Mesenchymal stem cell (in vitro differentiated cells and primary cell): ENCODE measurements at regions not wholly inside any gene's neighbourhood (a gene's known extent, or its start where the extent isn't known, plus 50 kb on each side); places are given as distances from the start of the nearest gene placed in this dataset.
A peak's percentile ranks its signal among the peaks of the same experiment; 100 is the strongest.

Experiments used
- DNase-seq: peaks from one replicate; pipeline ENCODE4 v3.0.0-alpha.2; 2013
- H2AFZ ChIP-seq: one replicate; pipeline ENCODE4 v1.6.1; 2013; ENCODE audit warnings: low read depth, mild to moderate bottlenecking, control low read depth, inconsistent platforms, low read length, moderate library complexity
- H2AK5ac ChIP-seq: 2 replicates; pipeline ENCODE4 v1.6.1; 2013; ENCODE audit warnings: low read length, moderate library complexity, mild to moderate bottlenecking, inconsistent platforms; ENCODE audit not compliant: severe bottlenecking
- H2BK120ac ChIP-seq: one replicate; pipeline ENCODE4 v1.6.1; 2013; ENCODE audit warnings: low read depth, mild to moderate bottlenecking, inconsistent platforms, low read length, moderate library complexity
- H2BK12ac ChIP-seq, 2 experiments: one replicate each; pipeline ENCODE4 v1.6.1; 2013; ENCODE audit warnings: inconsistent platforms in 2 of 2, low read length in 2 of 2, mild to moderate bottlenecking in 2 of 2, moderate library complexity in 2 of 2, control low read depth in 1 of 2
- H2BK15ac ChIP-seq: one replicate; pipeline ENCODE4 v1.6.1; 2013; ENCODE audit warnings: mild to moderate bottlenecking, low read depth, inconsistent platforms; ENCODE audit not compliant: poor library complexity, severe bottlenecking
- H2BK5ac ChIP-seq: 2 replicates; pipeline ENCODE4 v1.6.1; 2013; ENCODE audit warnings: low read depth, mild to moderate bottlenecking, low read length, control low read depth, inconsistent platforms; ENCODE audit not compliant: poor library complexity, severe bottlenecking
- H3K14ac ChIP-seq, 2 experiments: one replicate each; pipeline ENCODE4 v1.6.1; 2013; ENCODE audit warnings: inconsistent platforms in 2 of 2, low read length in 2 of 2, control low read depth in 1 of 2, mild to moderate bottlenecking in 1 of 2, moderate library complexity in 1 of 2
- H3K18ac ChIP-seq, 2 experiments: one replicate each; pipeline ENCODE4 v1.6.1; 2013; ENCODE audit warnings: inconsistent platforms in 2 of 2, low read length in 2 of 2, control low read depth in 1 of 2, low read depth in 1 of 2, mild to moderate bottlenecking in 1 of 2
- H3K23ac ChIP-seq, 2 experiments: one replicate each; pipeline ENCODE4 v1.6.1; 2013; ENCODE audit warnings: inconsistent platforms in 2 of 2, low read length in 2 of 2, mild to moderate bottlenecking in 2 of 2, moderate library complexity in 2 of 2, control low read depth in 1 of 2
- H3K27ac ChIP-seq: 2 replicates; pipeline ENCODE4 v1.5.1; 2013; ENCODE audit warnings: mild to moderate bottlenecking, moderate library complexity, low read length, control low read depth, inconsistent platforms; ENCODE audit not compliant: poor library complexity, severe bottlenecking
- H3K27me3 ChIP-seq, 2 experiments: 2 replicates each; pipeline versions ENCODE4 v1.6.1 to v1.7.0; 2013; ENCODE audit warnings: low read length in 2 of 2, mild to moderate bottlenecking in 2 of 2, moderate library complexity in 2 of 2, control low read depth in 1 of 2, inconsistent platforms in 1 of 2; ENCODE audit not compliant: control insufficient read depth in 1 of 2, insufficient read depth in 1 of 2
- H3K36me3 ChIP-seq, 2 experiments: 2 replicates each; pipeline versions ENCODE4 v1.6.1 to v1.7.0; 2013; ENCODE audit warnings: low read length in 2 of 2, control low read depth in 1 of 2, inconsistent platforms in 1 of 2, low read depth in 1 of 2, mild to moderate bottlenecking in 1 of 2; ENCODE audit not compliant: insufficient read depth in 2 of 2, control insufficient read depth in 1 of 2
- H3K4ac ChIP-seq, 2 experiments: one replicate each; pipeline ENCODE4 v1.6.1; 2013; ENCODE audit warnings: inconsistent platforms in 2 of 2, low read length in 2 of 2, mild to moderate bottlenecking in 2 of 2, moderate library complexity in 2 of 2, control low read depth in 1 of 2, low read depth in 1 of 2
- H3K4me1 ChIP-seq: 2 replicates; pipeline ENCODE4 v1.6.1; 2013; ENCODE audit warnings: low read depth, low read length, control low read depth; ENCODE audit not compliant: control insufficient read depth, insufficient read depth
- H3K4me2 ChIP-seq: 2 replicates; pipeline ENCODE4 v1.6.1; 2013; ENCODE audit warnings: low read length, mild to moderate bottlenecking, inconsistent platforms; ENCODE audit not compliant: poor library complexity, severe bottlenecking
- H3K4me3 ChIP-seq, 2 experiments: 2 replicates each; pipeline versions ENCODE4 v1.5.1 to v1.7.0; 2013; ENCODE audit warnings: low read length in 2 of 2, mild to moderate bottlenecking in 2 of 2, control low read depth in 1 of 2, low read depth in 1 of 2; ENCODE audit not compliant: insufficient read depth in 1 of 2
- H3K79me1 ChIP-seq: replicated peaks from 2 replicates; pipeline ENCODE4 v1.6.1; 2013; ENCODE audit warnings: mild to moderate bottlenecking, control low read depth, low read length, inconsistent platforms; ENCODE audit not compliant: poor library complexity, severe bottlenecking
- H3K9ac ChIP-seq: 2 replicates; pipeline ENCODE4 v1.7.0; 2013; ENCODE audit warnings: mild to moderate bottlenecking, low read length, moderate library complexity
- H3K9me3 ChIP-seq: 2 replicates; pipeline ENCODE4 v1.7.0; 2013; ENCODE audit warnings: mild to moderate bottlenecking, low read length; ENCODE audit not compliant: control insufficient read depth
- H4K8ac ChIP-seq: one replicate; pipeline ENCODE4 v1.6.1; 2013; ENCODE audit warnings: inconsistent platforms, mild to moderate bottlenecking, low read length, moderate library complexity
- H4K91ac ChIP-seq: one replicate; pipeline ENCODE4 v1.6.1; 2013; ENCODE audit warnings: mild to moderate bottlenecking, low read length, inconsistent platforms
- WGBS: methylation state at CpG from one replicate; pipeline ENCODE4 v1.1.7; 2013; ENCODE audit warnings: mixed read lengths; 5-methylcytosine and 5-hydroxymethylcytosine counted together

- no peaks in the 10 kb centered on the region for H3K4me1 ChIP-seq
- no peak overlapping the region for H3K4me3 ChIP-seq
- H3K27me3 ChIP-seq = peaks cover 14 to 65% of the 10 kb centered on the region in 2 experiments
- no peak overlapping the region for H4K8ac ChIP-seq
- peak overlapping the region in 1 of 2 experiments; percentile 14 for H3K23ac ChIP-seq
- no peaks in the 10 kb centered on the region for H3K79me1 ChIP-seq
- H2BK5ac ChIP-seq = no peak overlapping the region
- no peak overlapping the region for H4K91ac ChIP-seq
- no peak overlapping the region for H3K14ac ChIP-seq
- DNase-seq = no peak
- no peak overlapping the region for H3K4ac ChIP-seq
- 71% methylated on average over 8 of the region's 8 CpGs for WGBS
- H2AK5ac ChIP-seq = no peak overlapping the region
- H2BK120ac ChIP-seq = no peak overlapping the region
- no peak overlapping the region for H3K18ac ChIP-seq
- H3K9me3 ChIP-seq = no peaks in the 10 kb centered on the region
- no peaks in the 10 kb centered on the region for H3K36me3 ChIP-seq
- no peak overlapping the region for H2AFZ ChIP-seq
- no peak overlapping the region for H2BK12ac ChIP-seq
- no peak overlapping the region for H3K27ac ChIP-seq
- no peak overlapping the region for H2BK15ac ChIP-seq
- no peak overlapping the region for H3K9ac ChIP-seq
- no peak overlapping the region for H3K4me2 ChIP-seq
Observed at GRCh38 chr1:181206513-181206912, 118.0 kb downstream of the IER5 start.

DNA sequence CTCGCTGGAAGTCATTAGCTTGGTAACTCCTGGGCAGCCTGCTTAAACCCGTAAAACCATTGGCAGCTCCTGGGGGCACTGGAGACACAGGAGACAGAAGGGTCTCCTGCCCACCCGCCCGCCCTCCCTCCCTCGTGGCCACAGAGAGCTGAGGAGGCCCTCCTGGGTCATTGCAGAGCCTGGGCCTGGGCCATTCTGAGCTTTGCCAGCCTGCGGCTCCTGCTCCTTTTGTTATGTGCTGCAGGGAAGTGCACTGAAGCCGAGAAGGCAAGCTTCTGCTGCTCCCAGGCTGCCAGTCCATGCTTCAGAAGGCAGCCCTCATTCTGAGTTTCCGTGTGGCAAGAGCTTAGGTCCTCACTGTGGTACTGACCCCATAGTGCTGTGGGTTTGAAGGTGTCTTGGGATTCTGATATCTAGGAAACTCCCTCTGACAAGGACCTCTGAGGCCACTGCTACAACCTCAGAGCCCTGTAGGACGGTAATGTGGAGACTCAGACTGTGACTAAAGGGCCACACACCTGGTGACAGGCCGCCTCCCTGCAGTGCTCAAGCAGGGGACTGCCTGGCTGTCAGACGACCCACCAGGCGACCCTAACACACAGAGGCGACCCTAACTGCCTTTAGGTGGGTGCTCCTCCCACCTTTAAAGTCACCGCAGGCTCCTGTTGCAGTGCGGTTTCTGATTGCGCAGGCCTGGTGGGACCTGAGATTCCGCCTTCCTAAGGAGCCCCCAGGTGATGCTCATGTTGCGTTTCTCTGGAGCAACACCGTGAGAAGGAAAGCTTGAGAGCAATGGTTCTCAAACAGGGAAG, 118.7 kb downstream of the IER5 start:
- WGBS = 70% methylated on average over 19 of the region's 19 CpGs
- no peaks in the 10 kb centered on the region for H3K9me3 ChIP-seq

DNA sequence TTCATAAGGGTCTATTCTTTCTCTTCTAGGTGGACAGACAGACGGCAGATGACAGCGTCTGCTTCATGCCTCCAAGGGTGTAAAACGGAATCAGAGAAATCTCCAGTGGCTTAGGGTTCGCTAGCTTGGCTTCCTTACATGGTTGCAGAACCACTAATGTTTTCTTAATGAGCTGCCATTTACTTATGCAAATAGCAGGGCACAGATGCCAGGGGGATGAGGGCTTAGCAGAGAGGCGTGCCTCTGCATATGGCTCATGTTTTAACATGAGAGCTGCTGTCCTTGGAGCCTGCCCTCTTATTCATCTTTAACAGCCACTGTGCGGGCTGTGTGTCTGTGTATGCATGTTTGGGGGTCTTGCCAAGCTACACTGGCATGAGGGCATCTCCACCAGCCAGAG, 119.6 kb downstream of the IER5 start:
- H2AK5ac ChIP-seq = no peak overlapping the region
- H2BK12ac ChIP-seq = no peak overlapping the region
- no peaks in the 10 kb centered on the region for H3K9me3 ChIP-seq
- H4K8ac ChIP-seq = no peak overlapping the region
- no peak overlapping the region for H3K27ac ChIP-seq
- no peaks in the 10 kb centered on the region for H3K4me1 ChIP-seq
- no peak overlapping the region for H2AFZ ChIP-seq
- no peak overlapping the region for H3K4me2 ChIP-seq
- no peak overlapping the region for H3K18ac ChIP-seq
- H3K79me1 ChIP-seq = no peaks in the 10 kb centered on the region
- no peak overlapping the region for H3K23ac ChIP-seq
- no peak overlapping the region for H3K4me3 ChIP-seq
- H3K14ac ChIP-seq = no peak overlapping the region
- H3K36me3 ChIP-seq = no peaks in the 10 kb centered on the region
- no peak for DNase-seq
- H2BK5ac ChIP-seq = no peak overlapping the region
- peaks cover 10 to 71% of the 10 kb centered on the region in 2 experiments for H3K27me3 ChIP-seq
- H2BK120ac ChIP-seq = no peak overlapping the region
- H3K9ac ChIP-seq = no peak overlapping the region
- no peak overlapping the region for H4K91ac ChIP-seq
- H3K4ac ChIP-seq = no peak overlapping the region
- H2BK15ac ChIP-seq = no peak overlapping the region
- 82% methylated on average over 6 of the region's 6 CpGs for WGBS

More for the DNA sequence above, 118.7 kb downstream of the IER5 start:
- Histone ChIP-seq H2AFZ (no peak overlapping the region), H3K79me1 (no peaks in the 10 kb centered on the region), H3K36me3 (no peaks in the 10 kb centered on the region), H3K27me3 (peaks cover 14 to 71% of the 10 kb centered on the region in 2 experiments), H3K4me1 (no peaks in the 10 kb centered on the region), H2AK5ac (no peak overlapping the region), H3K9ac (no peak overlapping the region), H4K91ac (no peak overlapping the region), H3K14ac (no peak overlapping the region), H2BK120ac (no peak overlapping the region), H3K4me3 (no peak overlapping the region), H3K23ac (peak overlapping the region in 1 of 2 experiments; percentile 14), H3K4ac (no peak overlapping the region), H2BK5ac (no peak overlapping the region), H3K18ac (no peak overlapping the region), H2BK15ac (no peak overlapping the region), H4K8ac (no peak overlapping the region), H3K27ac (no peak overlapping the region), H3K4me2 (no peak overlapping the region), H2BK12ac (no peak overlapping the region)
- DNase-seq = no peak

DNA sequence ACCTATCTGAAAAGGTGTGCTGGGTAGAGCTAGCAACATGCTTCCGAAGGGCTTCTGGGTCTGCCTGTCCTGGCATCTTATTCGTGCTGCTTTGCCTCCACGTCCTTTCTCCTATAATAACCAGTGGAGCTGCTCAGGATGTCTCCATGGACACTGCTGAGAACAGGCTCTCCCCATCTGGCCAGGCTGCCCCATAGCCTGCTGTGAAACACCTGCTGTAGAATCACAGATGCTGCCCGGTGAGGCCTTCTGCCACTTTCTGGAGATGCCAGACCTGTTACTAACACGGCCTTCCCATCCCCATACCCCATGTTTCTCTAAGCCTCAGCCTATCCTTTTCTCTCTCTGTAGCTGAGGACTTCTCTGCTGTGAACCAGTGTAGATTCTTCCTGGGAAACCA, 120.5 kb downstream of the IER5 start:
- Histone ChIP-seq H3K27ac (no peak overlapping the region), H3K27me3 (peaks cover 8 to 74% of the 10 kb centered on the region in 2 experiments), H3K36me3 (no peaks in the 10 kb centered on the region), H4K91ac (no peak overlapping the region), H3K79me1 (no peaks in the 10 kb centered on the region), H2AFZ (no peak overlapping the region), H2BK15ac (no peak overlapping the region), H2AK5ac (no peak overlapping the region), H2BK120ac (no peak overlapping the region), H3K4ac (no peak overlapping the region), H3K9ac (no peak overlapping the region), H3K23ac (no peak overlapping the region), H3K4me3 (no peak overlapping the region), H3K18ac (no peak overlapping the region), H2BK12ac (no peak overlapping the region), H3K14ac (no peak overlapping the region), H3K9me3 (no peaks in the 10 kb centered on the region), H3K4me2 (no peak overlapping the region), H4K8ac (no peak overlapping the region), H3K4me1 (no peaks in the 10 kb centered on the region), H2BK5ac (no peak overlapping the region)
- no peak for DNase-seq
- 72% methylated on average over 5 of the region's 5 CpGs for WGBS
